H1 (cell line): ENCODE measurements at regions not wholly inside any gene's neighbourhood (a gene's known extent, or its start where the extent isn't known, plus 50 kb on each side); places are given as distances from the start of the nearest gene placed in this dataset.

ENCODE experiments used
- TF ChIP-seq, protein P1 (sequence below): fragments of 300-600 bp; sonication (generic); IDR thresholded peaks from 2 replicates; pipeline ENCODE4 v1.7.1; 2012; ENCODE audit warnings: low read length, moderate library complexity, mild to moderate bottlenecking, inconsistent platforms; ENCODE audit not compliant: insufficient replicate concordance

DNA sequence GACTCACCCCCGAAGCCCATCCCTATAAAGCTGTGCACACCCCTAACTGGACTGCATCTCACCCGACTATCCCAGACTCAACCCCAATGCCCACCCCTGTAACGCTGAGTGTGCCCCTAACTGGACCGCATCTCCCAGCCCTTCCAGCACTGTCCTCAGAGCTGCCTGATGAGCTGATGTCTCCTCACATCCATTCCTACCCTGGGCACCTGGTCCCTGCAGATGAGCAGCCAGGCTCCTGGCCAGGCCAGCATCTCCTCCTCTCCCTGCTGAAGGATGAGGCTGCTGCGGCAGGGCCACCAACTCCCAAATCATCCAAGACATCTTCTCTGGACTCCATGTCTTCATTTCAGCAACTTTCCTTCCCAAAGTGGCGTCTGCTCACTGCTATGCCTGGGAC, 332.1 kb downstream of the CTTN start (continued):
- TF ChIP-seq, protein P1, sequence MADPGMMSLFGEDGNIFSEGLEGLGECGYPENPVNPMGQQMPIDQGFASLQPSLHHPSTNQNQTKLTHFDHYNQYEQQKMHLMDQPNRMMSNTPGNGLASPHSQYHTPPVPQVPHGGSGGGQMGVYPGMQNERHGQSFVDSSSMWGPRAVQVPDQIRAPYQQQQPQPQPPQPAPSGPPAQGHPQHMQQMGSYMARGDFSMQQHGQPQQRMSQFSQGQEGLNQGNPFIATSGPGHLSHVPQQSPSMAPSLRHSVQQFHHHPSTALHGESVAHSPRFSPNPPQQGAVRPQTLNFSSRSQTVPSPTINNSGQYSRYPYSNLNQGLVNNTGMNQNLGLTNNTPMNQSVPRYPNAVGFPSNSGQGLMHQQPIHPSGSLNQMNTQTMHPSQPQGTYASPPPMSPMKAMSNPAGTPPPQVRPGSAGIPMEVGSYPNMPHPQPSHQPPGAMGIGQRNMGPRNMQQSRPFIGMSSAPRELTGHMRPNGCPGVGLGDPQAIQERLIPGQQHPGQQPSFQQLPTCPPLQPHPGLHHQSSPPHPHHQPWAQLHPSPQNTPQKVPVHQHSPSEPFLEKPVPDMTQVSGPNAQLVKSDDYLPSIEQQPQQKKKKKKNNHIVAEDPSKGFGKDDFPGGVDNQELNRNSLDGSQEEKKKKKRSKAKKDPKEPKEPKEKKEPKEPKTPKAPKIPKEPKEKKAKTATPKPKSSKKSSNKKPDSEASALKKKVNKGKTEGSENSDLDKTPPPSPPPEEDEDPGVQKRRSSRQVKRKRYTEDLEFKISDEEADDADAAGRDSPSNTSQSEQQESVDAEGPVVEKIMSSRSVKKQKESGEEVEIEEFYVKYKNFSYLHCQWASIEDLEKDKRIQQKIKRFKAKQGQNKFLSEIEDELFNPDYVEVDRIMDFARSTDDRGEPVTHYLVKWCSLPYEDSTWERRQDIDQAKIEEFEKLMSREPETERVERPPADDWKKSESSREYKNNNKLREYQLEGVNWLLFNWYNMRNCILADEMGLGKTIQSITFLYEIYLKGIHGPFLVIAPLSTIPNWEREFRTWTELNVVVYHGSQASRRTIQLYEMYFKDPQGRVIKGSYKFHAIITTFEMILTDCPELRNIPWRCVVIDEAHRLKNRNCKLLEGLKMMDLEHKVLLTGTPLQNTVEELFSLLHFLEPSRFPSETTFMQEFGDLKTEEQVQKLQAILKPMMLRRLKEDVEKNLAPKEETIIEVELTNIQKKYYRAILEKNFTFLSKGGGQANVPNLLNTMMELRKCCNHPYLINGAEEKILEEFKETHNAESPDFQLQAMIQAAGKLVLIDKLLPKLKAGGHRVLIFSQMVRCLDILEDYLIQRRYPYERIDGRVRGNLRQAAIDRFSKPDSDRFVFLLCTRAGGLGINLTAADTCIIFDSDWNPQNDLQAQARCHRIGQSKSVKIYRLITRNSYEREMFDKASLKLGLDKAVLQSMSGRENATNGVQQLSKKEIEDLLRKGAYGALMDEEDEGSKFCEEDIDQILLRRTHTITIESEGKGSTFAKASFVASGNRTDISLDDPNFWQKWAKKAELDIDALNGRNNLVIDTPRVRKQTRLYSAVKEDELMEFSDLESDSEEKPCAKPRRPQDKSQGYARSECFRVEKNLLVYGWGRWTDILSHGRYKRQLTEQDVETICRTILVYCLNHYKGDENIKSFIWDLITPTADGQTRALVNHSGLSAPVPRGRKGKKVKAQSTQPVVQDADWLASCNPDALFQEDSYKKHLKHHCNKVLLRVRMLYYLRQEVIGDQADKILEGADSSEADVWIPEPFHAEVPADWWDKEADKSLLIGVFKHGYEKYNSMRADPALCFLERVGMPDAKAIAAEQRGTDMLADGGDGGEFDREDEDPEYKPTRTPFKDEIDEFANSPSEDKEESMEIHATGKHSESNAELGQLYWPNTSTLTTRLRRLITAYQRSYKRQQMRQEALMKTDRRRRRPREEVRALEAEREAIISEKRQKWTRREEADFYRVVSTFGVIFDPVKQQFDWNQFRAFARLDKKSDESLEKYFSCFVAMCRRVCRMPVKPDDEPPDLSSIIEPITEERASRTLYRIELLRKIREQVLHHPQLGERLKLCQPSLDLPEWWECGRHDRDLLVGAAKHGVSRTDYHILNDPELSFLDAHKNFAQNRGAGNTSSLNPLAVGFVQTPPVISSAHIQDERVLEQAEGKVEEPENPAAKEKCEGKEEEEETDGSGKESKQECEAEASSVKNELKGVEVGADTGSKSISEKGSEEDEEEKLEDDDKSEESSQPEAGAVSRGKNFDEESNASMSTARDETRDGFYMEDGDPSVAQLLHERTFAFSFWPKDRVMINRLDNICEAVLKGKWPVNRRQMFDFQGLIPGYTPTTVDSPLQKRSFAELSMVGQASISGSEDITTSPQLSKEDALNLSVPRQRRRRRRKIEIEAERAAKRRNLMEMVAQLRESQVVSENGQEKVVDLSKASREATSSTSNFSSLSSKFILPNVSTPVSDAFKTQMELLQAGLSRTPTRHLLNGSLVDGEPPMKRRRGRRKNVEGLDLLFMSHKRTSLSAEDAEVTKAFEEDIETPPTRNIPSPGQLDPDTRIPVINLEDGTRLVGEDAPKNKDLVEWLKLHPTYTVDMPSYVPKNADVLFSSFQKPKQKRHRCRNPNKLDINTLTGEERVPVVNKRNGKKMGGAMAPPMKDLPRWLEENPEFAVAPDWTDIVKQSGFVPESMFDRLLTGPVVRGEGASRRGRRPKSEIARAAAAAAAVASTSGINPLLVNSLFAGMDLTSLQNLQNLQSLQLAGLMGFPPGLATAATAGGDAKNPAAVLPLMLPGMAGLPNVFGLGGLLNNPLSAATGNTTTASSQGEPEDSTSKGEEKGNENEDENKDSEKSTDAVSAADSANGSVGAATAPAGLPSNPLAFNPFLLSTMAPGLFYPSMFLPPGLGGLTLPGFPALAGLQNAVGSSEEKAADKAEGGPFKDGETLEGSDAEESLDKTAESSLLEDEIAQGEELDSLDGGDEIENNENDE: no peak
